ENCODE measurements at regions not wholly inside any gene's neighbourhood (a gene's known extent, or its start where the extent isn't known, plus 50 kb on each side); places are given as distances from the start of the nearest gene placed in this dataset.
"Not testable (repeated sequence)": the region's sequence is repeated elsewhere in the genome, so short reads cannot be mapped to it uniquely, and the experiment has no call there.

- 21 to 50% (median 42%) methylated on average over 1 of the region's 1 CpG for WGBS, 3 donors
- no peaks in the 10 kb centered on the region for H3K9me3 ChIP-seq
- H3K4me3 ChIP-seq = no peak overlapping the region
These were observed 294.2 kb upstream of the CT83 start for GRCh38 chrX:116756958-116757357.

DNA sequence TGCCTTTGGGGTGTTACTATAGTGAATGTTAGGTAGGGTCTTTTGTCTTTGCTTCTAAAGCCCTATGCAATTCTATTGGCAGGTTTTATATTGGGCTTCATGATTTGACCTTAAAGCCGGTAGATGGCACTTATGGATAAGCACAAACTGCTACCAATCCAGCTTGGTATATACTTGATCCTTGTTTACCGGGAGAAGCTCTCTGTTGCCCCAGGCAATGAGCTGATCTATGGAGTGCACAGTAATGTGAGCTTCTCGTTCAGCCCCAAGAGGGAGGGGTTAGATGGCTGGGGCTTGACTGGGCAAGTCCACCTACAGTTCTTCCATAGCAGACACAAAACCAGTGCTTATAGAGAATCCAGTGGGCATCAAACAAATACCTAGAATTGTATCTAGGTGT lies 287.2 kb upstream of the CT83 start:
- H3K27me3 ChIP-seq (ENCODE audit: insufficient read depth in 3 of 3, low read length in 2 of 3) = no peaks in the 10 kb centered on the region
- H3K27ac ChIP-seq = no peak overlapping the region
- intact Hi-C loops (cut with DNase I) = no loop called here
- WGBS, 3 donors = 66 to 80% (median 80%) methylated on average over 3 of the region's 3 CpGs
- DNase-seq (no peak), ATAC-seq (no peak)
- no peaks in the 10 kb centered on the region for H3K9me3 ChIP-seq
- H3K36me3 ChIP-seq (ENCODE audit: insufficient read depth in 1 of 2, low read depth in 1 of 2) = no peaks in the 10 kb centered on the region
- TF ChIP-seq, protein P1, sequence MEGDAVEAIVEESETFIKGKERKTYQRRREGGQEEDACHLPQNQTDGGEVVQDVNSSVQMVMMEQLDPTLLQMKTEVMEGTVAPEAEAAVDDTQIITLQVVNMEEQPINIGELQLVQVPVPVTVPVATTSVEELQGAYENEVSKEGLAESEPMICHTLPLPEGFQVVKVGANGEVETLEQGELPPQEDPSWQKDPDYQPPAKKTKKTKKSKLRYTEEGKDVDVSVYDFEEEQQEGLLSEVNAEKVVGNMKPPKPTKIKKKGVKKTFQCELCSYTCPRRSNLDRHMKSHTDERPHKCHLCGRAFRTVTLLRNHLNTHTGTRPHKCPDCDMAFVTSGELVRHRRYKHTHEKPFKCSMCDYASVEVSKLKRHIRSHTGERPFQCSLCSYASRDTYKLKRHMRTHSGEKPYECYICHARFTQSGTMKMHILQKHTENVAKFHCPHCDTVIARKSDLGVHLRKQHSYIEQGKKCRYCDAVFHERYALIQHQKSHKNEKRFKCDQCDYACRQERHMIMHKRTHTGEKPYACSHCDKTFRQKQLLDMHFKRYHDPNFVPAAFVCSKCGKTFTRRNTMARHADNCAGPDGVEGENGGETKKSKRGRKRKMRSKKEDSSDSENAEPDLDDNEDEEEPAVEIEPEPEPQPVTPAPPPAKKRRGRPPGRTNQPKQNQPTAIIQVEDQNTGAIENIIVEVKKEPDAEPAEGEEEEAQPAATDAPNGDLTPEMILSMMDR (IDR thresholded peaks at IDR 0.05) = no peak
- H3K4me1 ChIP-seq = no peaks in the 10 kb centered on the region
- no peak overlapping the region for H3K4me3 ChIP-seq

More at GRCh38 chrX:116756958-116757357, 294.2 kb upstream of the CT83 start:
- ATAC-seq = no peak
- DNase-seq = no peak
- Histone ChIP-seq H3K36me3 (ENCODE audit: insufficient read depth in 1 of 2, low read depth in 1 of 2) (no peaks in the 10 kb centered on the region), H3K27me3 (ENCODE audit: insufficient read depth in 3 of 3, low read length in 2 of 3) (no peaks in the 10 kb centered on the region), H3K27ac (no peak overlapping the region), H3K4me1 (no peaks in the 10 kb centered on the region)
- TF ChIP-seq, protein P1 (IDR thresholded peaks at IDR 0.05) = no peak
- intact Hi-C loops (cut with DNase I) = loop anchor here in 1 of 2 donors (5.0 kb wide), 1 partner anchor 1655 kb away; no protein-coding TSS in a partner anchor

GRCh38 chrX:116732214-116732613 lies 269.4 kb upstream of the CT83 start:
- no peak overlapping the region for H3K27ac ChIP-seq
- H3K36me3 ChIP-seq (ENCODE audit: insufficient read depth in 1 of 2, low read depth in 1 of 2) = no peaks in the 10 kb centered on the region
- intact Hi-C loops (cut with DNase I) = no loop called here
- no peak for DNase-seq
- TF ChIP-seq, protein P1 (IDR thresholded peaks at IDR 0.05) = no peak
- H3K4me3 ChIP-seq = no peak overlapping the region
- 51 to 77% (median 66%) methylated on average over 2 of the region's 2 CpGs for WGBS, 3 donors
- no peaks in the 10 kb centered on the region for H3K27me3 ChIP-seq (ENCODE audit: insufficient read depth in 3 of 3, low read length in 2 of 3)
- no peak for ATAC-seq
- H3K9me3 ChIP-seq = no peaks in the 10 kb centered on the region
- no peaks in the 10 kb centered on the region for H3K4me1 ChIP-seq

GRCh38 chrX:116726806-116727205 lies 264.0 kb upstream of the CT83 start:
- no peak for DNase-seq
- 79 to 87% (median 84%) methylated on average over 4 of the region's 4 CpGs for WGBS, 3 donors

GRCh38 chrX:116694046-116694445 lies 231.3 kb upstream of the CT83 start:
- TF ChIP-seq, protein P1 (IDR thresholded peaks at IDR 0.05) = no peak
- Histone ChIP-seq H3K4me1 (no peaks in the 10 kb centered on the region), H3K27ac (no peak overlapping the region), H3K9me3 (no peaks in the 10 kb centered on the region), H3K27me3 (ENCODE audit: insufficient read depth in 3 of 3, low read length in 2 of 3) (no peaks in the 10 kb centered on the region), H3K4me3 (no peak overlapping the region), H3K36me3 (ENCODE audit: insufficient read depth in 1 of 2, low read depth in 1 of 2) (no peaks in the 10 kb centered on the region)
- ATAC-seq (no peak), DNase-seq (no peak)
- WGBS, 3 donors = 58 to 95% (median 92%) methylated on average over 19 of the region's 19 CpGs
- intact Hi-C loops (cut with DNase I) = no loop called here

More at GRCh38 chrX:116726806-116727205, 264.0 kb upstream of the CT83 start:
- intact Hi-C loops (cut with DNase I) = no loop called here
- TF ChIP-seq, protein P1 (IDR thresholded peaks at IDR 0.05) = no peak
- Histone ChIP-seq H3K27ac (no peak overlapping the region), H3K4me1 (no peaks in the 10 kb centered on the region), H3K9me3 (no peaks in the 10 kb centered on the region), H3K4me3 (no peak overlapping the region), H3K27me3 (ENCODE audit: insufficient read depth in 3 of 3, low read length in 2 of 3) (no peaks in the 10 kb centered on the region), H3K36me3 (ENCODE audit: insufficient read depth in 1 of 2, low read depth in 1 of 2) (no peaks in the 10 kb centered on the region)
- ATAC-seq = no peak

DNA sequence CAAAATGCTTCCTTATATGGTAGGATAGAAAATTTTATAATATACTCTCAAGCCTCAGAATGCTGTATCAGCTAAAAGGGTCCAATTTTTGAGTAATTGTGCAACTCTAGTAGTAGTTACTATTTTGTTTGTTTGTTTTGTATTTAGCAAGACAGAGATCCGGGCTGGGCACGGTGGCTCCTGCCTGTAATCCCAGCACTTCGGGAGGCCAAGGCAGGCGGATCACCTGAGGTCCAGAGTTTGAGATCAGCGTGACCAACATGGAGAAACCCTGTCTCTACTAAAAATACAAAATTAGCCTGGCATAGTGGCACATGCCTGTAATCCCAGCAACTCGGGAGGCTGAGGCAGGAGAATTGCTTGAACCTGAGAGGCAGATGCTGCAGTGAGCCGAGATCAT lies 216.8 kb upstream of the CT83 start:
- H3K4me1 ChIP-seq; intact Hi-C loops (cut with DNase I); H3K36me3 ChIP-seq (ENCODE audit: insufficient read depth in 1 of 2, low read depth in 1 of 2); H3K9me3 ChIP-seq; ATAC-seq; DNase-seq; H3K4me3 ChIP-seq; H3K27ac ChIP-seq; H3K27me3 ChIP-seq (ENCODE audit: insufficient read depth in 3 of 3, low read length in 2 of 3): not testable (repeated sequence)
- WGBS, 3 donors = 66 to 89% (median 83%) methylated on average over 7 of the region's 7 CpGs

All from psoas muscle (tissue), 7 donors.